Activated CD4-positive, alpha-beta T cell treated with anti-CD3 and anti-CD28 coated beads, Interleukin-2, Interleukin-6, amounts not matched to agents 100 ng/mL and 50 ng/mL, durations not matched to agents 16 hours and 8 hours (primary cell): ENCODE measurements at regions not wholly inside any gene's neighbourhood (a gene's known extent, or its start where the extent isn't known, plus 50 kb on each side); places are given as distances from the start of the nearest gene placed in this dataset.
"Not testable (repeated sequence)": the region's sequence is repeated elsewhere in the genome, so short reads cannot be mapped to it uniquely, and the experiment has no call there.

ENCODE experiments used
- DNase-seq: peaks from one replicate; pipeline ENCODE4 v3.0.0-alpha.2; 2020

DNA sequence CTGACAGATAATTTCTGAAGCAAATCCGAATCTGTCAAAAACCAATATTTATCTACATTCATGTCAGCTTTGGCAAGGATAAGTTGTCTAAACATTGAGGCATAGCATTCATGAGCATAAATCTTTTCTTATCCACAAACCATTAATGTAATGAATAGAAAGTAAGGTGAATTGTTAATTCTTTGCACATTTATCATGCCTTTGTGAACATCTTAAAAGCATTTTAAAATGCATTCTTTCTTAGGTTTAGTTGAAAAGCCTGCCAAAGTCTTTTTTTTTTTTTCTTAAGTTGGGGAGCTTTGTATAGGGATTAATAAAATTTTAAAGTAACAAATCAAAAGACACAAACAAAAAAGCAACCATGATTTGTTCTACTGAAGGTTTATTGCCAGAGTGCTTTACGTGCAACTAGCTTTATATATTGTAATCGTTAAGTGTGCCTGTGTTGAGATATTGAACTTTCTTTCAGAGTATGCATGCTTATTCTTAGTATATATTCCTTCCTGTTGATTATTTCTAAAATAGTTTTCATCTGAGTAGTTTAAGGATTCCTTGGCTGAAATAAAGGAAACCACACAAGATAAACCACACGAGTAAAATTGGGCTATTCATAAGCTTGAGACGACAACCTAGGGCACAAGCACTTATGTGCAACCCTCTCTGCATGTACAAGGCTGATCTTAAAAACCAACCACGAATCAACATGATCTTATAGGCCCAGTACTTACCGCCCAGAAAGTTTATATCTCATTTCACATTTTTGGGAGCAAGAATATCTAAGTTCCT, 1110.9 kb upstream of the CNTN5 start:
- no peak for DNase-seq

GRCh38 chr11:97912629-97913028, 1108.1 kb upstream of the CNTN5 start:
- DNase-seq: no peak

DNA sequence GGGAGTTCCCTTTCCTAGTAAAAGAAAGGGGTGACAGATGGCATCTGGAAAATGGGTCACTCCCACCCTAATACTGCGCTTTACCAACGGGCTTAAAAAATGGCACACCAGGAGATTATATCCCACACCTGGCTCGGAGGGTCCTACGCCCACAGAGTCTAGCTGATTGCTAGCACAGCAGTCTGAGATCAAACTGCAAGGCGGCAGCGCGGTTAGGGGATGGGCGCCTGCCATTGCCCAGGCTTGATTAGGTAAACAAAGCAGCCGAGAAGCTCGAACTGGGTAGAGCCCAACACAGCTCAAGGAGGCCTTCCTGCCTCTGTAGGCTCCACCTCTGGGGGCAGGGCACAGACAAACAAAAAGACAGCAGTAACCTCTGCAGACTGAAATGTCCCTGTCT, 1097.8 kb upstream of the CNTN5 start:
- not testable (repeated sequence) for DNase-seq

GRCh38 chr11:97934572-97935208, 1086.1 kb upstream of the CNTN5 start:
- DNase-seq: no peak

GRCh38 chr11:97937501-97937900, 1083.2 kb upstream of the CNTN5 start:
- DNase-seq: no peak

DNA sequence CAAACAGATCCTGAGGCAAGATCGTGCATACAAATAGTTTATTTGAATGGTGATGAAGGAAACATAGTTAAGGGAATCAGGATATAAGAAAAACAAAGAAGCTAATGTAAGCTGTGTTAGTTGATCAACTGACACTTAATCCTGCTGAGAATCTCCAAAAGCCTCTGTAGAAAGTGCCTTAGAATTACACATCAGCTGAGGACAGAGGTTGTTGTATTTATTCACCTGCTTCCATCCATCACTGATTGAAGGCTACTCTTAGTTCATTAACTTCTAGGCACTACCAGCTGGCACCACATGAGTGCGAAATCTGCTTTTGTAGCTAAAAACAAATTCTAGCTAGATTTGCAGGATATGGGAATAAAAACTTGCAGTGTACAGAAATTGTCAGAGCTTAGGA, 1082.0 kb upstream of the CNTN5 start:
- DNase-seq: no peak

DNA sequence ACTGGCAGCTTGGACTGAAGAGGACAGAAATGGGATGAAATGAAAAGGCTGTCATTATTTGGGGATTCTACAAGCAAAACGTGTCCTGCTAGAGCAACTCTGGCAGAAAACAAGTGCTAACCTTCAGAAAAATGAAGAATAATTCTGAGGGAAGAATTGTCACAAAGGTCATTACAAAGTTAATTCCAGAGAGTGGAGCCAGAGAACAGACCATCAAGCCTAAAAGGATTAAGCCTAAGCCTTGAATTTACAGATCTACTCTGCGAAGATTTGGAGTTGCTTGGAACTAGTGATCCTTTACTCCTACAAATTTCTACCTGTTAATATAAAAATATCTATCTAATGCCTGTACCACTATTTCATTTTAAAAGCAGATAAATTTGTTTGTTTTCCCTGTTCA, 1077.3 kb upstream of the CNTN5 start:
- no peak for DNase-seq

DNA sequence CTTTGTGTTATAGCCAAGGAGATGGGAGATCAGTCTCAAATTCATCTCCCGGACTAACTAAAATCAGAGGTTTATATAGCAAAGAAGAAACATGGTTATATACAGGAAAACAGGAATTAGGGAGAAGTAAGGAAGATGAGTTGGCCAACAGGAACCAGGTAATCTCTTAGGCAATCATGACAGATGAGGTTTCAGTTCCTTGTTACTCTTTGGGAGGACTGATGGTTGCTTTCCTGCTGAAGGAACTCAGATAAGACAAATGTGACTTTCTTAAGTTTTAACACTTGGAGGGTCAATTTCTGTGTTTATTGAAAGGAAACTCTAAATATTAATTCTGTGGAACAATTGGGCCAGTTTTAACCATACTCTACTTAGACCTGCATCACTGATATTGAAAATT, 1072.0 kb upstream of the CNTN5 start:
- DNase-seq: no peak

- DNase-seq: no peak
Measured at GRCh38 chr11:97955595-97955994, 1065.2 kb upstream of the CNTN5 start.

DNA sequence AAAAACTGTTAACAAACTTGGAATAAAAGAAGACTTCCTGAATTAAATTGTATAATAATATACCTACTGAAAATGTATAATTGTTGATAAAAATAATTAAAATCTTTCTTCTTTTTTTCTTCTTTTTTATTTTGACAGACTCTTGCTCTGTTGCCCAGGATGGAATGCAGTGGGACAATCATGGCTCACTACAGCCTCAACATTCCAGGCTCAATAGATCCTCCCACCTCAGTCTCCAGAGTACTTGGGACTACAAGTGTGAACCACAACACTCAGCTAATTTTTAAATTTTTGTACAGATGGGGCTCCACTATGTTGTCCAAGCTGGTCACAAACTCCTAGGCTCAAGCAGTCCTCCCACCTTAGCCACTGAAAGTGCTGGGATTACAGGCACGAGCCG, 1063.8 kb upstream of the CNTN5 start:
- DNase-seq: no peak

DNA sequence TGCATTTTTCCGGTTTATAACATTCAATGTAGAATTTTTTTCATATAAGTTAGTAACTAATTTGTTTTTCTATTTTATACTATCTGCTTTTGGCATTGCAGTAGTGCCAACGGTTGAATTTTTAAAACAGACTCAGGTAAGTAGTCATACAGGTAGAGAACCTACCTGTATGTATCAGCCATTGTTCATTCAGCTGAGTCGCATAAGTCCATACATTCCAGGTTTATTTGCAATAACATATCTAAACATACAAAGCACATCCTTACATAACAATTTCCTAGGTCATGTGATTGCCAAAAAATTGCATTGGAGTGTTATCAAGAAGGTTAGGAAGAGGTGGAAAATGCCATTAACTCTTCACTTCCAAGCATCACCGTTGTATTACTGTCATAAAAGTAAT, 1059.3 kb upstream of the CNTN5 start:
- no peak for DNase-seq

DNA sequence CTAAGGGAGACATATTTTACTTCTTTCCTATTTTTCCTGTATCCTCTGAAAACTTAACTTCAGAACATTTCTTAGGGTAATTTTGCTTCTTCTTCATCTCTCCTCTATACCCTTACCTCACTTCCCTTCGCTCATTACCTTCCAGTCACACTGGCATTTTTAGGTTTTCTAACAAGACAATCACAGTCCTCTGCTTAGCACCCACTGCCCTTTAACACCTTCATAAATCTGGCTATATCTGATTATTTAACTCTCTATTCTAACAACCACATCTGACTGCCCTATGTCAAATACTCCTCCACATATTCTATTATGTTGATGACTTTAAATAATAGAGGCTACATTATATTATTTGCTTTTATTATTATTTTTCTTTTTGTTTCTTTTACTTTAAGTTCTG, 1058.0 kb upstream of the CNTN5 start:
- DNase-seq: no peak

GRCh38 chr11:97963528-97964331, 1057.0 kb upstream of the CNTN5 start:
- DNase-seq: no peak

GRCh38 chr11:97964332-97965004, 1056.3 kb upstream of the CNTN5 start:
- DNase-seq: no peak

DNA sequence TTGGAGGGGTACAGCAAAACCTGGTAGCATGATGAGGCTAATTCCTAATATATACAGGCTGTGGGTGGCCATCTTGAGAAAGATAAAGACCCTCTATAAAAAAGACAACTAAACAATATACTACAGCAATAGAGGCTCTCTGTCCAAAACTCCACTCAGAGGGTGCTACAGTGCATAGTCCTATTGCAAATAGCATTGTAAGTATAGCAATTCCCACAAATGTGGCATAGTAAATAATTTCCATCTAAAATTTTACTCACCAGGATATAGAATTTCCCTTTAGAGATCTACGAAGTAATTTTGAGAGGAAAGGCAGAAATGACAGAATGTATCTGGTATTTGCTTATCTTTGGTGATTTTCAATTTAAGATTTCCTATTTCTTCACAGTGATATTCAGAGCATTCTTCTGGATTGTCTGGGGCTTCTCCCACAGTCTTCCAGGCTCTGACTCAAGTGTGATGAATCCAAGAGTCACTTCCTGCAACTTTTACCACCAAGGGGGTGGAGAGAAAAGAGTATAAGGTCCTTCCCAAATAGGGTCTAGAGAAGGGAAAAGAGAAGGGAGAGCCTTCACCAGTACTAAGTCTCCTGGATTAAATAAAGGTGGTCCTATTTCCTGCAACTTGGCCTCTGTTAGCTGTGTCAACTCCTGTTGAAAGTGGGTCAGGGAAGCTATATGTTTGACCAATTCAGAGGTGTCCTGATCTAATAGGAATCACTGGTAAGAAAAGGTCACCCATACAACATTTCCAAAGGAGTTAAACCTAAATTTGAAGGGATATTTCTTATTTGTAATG, 1054.7 kb upstream of the CNTN5 start:
- no peak for DNase-seq

GRCh38 chr11:97966901-97967300, 1053.8 kb upstream of the CNTN5 start:
- DNase-seq: no peak

GRCh38 chr11:97968071-97968470, 1052.7 kb upstream of the CNTN5 start:
- no peak for DNase-seq

DNA sequence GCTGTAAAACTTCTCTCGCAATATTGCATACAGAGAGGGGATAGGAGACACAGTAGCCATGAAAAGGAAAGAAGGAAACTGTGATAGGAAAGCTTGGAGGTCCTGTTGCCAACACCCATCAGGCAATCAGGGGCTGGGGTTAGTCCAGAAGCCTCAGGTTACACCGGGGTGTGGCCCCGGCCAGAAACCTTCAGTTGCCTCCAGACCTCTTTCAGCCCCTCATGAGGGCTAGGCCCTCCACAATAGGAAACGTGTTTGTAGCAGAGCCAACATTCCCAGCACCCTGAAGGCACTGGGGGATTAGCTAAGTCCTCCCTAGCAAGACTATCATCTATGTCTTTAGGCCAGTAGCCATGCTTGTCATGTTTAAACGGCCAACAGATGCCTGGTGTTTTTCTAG, 1048.0 kb upstream of the CNTN5 start:
- no peak for DNase-seq

DNA sequence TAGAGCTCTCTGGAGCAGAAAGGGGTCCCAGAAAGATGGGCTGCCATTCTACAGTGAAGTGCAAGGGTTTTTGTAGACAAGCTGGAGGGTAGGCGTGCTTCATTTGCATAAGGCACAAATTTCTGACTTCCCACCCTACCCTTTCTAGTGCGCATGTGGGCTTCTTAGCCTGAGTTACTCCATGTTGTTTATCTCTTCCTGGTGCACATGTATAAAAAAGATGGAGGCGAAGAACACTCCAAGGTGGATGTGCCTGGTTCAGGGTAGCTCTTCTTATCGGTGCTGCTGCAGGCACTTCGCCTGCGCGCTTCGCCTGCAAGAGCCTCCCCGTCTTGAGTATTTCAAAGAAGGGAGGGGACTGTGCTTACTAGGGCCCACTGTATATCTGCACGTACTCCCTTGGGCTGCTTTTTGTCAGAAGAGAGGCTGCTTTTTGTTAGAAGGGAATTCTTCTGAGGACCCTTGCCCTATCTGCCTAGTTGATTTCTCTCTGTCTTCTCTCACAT, 1047.3 kb upstream of the CNTN5 start:
- DNase-seq: no peak

DNA sequence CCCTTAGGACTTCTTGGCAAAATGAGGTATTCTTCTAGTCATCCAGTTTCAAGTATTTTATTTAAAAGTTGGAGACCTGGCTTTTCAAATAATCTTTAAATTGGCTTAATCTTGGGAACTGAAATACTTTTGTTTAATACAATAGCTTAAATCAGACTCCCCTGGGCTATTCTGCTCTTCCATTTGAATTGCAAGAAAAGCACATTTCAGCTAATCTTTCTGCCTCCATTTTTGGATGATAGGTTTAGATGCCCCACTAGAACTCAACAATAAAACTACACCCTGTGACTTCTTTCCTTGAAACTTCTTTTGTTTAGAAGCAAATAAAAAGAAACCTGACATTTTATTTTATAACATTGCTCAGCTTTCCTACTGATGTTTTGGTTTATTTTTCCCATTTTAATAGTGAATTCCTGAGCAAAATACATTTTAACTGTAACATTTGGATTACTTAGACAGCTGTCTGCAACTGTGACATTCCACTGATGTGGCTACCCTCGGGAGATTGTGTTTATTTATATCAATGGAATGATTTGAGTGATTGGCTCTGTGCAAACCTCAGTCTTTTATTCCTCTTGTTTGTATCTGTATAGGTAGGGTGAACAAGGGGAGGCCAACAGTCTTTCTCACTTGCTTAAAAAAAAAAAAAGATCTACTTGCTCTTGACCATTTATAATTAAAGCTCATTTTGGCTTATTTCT, 1045.8 kb upstream of the CNTN5 start:
- no peak for DNase-seq

GRCh38 chr11:97977726-97978125, 1043.0 kb upstream of the CNTN5 start:
- DNase-seq: no peak

- DNase-seq: no peak
Measured at GRCh38 chr11:97979741-97980140, 1041.0 kb upstream of the CNTN5 start.
